SK-N-SH treated with all-trans-retinoic acid at 6 μM for 48 hours (cell line): ENCODE measurements at regions not wholly inside any gene's neighbourhood (a gene's known extent, or its start where the extent isn't known, plus 50 kb on each side); places are given as distances from the start of the nearest gene placed in this dataset.

Experiments
- ATAC-seq: fragments of 200-7000 bp; cut with Tn5 transposase; 3 replicates; pipeline ENCODE4 v1.9.1; 2020; ENCODE audit warnings: mild to moderate bottlenecking, moderate library complexity
- ARNTL ChIP-seq: fragments of 450-650 bp; formaldehyde crosslinking; IDR thresholded peaks from 2 replicates; pipeline ENCODE4 v1.5.0; 2020; ENCODE audit warnings: low read depth, mild to moderate bottlenecking, moderate library complexity, borderline replicate concordance
- BACH2 ChIP-seq: fragments of 250-450 bp; sonication (Bioruptor Pico); IDR thresholded peaks from 2 replicates; pipeline ENCODE4 v1.9.0; 2021; ENCODE audit warnings: mild to moderate bottlenecking, borderline replicate concordance
- GLIS3 ChIP-seq: fragments of 250-450 bp; sonication (Bioruptor Pico); IDR thresholded peaks from 2 replicates; pipeline ENCODE4 v1.5.0; 2020; ENCODE audit warnings: mild to moderate bottlenecking, moderate library complexity
- OSR1 ChIP-seq: fragments of 250-450 bp; sonication (Bioruptor Pico); IDR thresholded peaks from 2 replicates; pipeline ENCODE4 v1.8.0; 2022; ENCODE audit warnings: moderate library complexity, mild to moderate bottlenecking, inconsistent platforms
- RARB ChIP-seq: fragments of 250-450 bp; sonication (Bioruptor Pico); IDR thresholded peaks from 2 replicates; pipeline ENCODE4 v1.8.0; 2021; ENCODE audit warnings: mild to moderate bottlenecking, moderate library complexity
- TCF4 ChIP-seq: fragments of 250-450 bp; sonication (Bioruptor Pico); IDR thresholded peaks from 2 replicates; pipeline ENCODE4 v1.8.0; 2021; ENCODE audit warnings: mild to moderate bottlenecking, moderate library complexity, borderline replicate concordance
- TOX ChIP-seq: fragments of 250-450 bp; sonication (Bioruptor Pico); IDR thresholded peaks from 2 replicates; pipeline ENCODE4 v1.8.0; 2021; ENCODE audit warnings: mild to moderate bottlenecking, moderate library complexity, borderline replicate concordance
- ZC3H10 ChIP-seq: fragments of 250-450 bp; sonication (Bioruptor Pico); IDR thresholded peaks from 2 replicates; pipeline ENCODE4 v1.5.1; 2021; ENCODE audit warnings: mild to moderate bottlenecking, moderate library complexity
- ZFP30 ChIP-seq: fragments of 450-650 bp; formaldehyde crosslinking; IDR thresholded peaks from 2 replicates; pipeline ENCODE4 v1.5.0; 2022; ENCODE audit warnings: mild to moderate bottlenecking, moderate library complexity
- ZNF70 ChIP-seq: fragments of 450-650 bp; formaldehyde crosslinking; IDR thresholded peaks from 2 replicates; pipeline ENCODE4 v1.5.0; 2020; ENCODE audit warnings: mild to moderate bottlenecking, moderate library complexity
- ZNF8 ChIP-seq: fragments of 450-650 bp; formaldehyde crosslinking; IDR thresholded peaks from 2 replicates; pipeline ENCODE4 v1.5.0; 2020; ENCODE audit warnings: mild to moderate bottlenecking, moderate library complexity
- TF ChIP-seq, protein P1 (sequence below): fragments of 250-450 bp; sonication (Bioruptor Pico); IDR thresholded peaks from 2 replicates; pipeline ENCODE4 v1.5.1; 2021; ENCODE audit warnings: mild to moderate bottlenecking, moderate library complexity
- TF ChIP-seq, protein P2 (sequence below): fragments of 250-450 bp; sonication (Bioruptor Pico); IDR thresholded peaks from 2 replicates; pipeline ENCODE4 v1.8.0; 2021; ENCODE audit warnings: low read depth, mild to moderate bottlenecking, moderate library complexity, borderline replicate concordance
- TF ChIP-seq, protein P3 (sequence below): fragments of 250-450 bp; sonication (Bioruptor Pico); IDR thresholded peaks from 2 replicates; pipeline ENCODE4 v1.5.0; 2020; ENCODE audit warnings: mild to moderate bottlenecking, moderate library complexity
- TF ChIP-seq, protein P4 (sequence below): fragments of 250-450 bp; sonication (Bioruptor Pico); IDR thresholded peaks from 2 replicates; pipeline ENCODE4 v1.5.1; 2020; ENCODE audit warnings: low read depth, mild to moderate bottlenecking, moderate library complexity
- TF ChIP-seq, protein P5 (sequence below): fragments of 250-450 bp; sonication (Bioruptor Pico); IDR thresholded peaks from 2 replicates; pipeline ENCODE4 v1.8.0; 2020; ENCODE audit warnings: mild to moderate bottlenecking, moderate library complexity, borderline replicate concordance

DNA sequence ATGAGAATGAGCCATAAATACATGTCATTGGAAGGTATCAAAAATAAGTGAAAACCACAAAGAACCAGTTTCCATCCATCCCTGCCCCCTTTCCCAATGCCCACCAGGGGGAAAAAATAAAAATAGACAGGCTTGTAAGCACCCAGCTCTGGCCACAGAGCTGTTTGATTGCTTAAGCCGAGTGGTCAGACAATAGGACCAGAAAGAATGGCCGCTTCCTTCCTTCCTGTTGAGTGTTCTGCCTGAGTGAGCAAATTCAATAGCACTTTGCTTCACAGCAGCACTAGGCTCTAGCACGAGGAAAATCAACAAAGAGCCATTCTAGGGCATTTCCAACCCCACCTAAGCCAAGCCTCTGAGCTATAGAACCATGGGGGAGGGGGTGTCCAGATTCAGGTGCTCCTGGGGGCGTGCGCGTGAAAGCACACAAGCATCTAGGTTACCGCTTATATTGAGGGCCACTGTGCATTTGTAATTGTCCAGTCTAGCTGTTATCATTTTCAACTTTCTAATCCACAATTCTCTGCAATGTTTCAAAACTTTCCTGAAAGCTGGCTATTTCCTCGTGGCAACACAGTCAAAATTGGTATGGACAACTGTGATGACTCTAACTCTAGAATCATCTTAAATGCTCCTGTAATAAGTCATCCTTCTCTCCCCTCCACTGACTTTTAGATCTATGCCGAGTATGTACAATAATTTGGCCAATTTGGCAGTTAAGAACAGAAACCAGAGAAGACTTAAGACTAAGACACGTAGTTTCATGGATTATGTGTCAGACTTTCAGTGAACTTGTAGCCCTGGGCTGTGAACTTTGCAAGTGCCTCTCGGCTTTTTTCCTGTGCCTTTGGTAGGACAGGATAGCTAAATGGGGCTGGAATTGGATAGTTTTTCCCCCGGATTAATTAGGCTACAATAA, 64.3 kb downstream of the SPRY2 start:
- peak; percentile 51 for ATAC-seq

DNA sequence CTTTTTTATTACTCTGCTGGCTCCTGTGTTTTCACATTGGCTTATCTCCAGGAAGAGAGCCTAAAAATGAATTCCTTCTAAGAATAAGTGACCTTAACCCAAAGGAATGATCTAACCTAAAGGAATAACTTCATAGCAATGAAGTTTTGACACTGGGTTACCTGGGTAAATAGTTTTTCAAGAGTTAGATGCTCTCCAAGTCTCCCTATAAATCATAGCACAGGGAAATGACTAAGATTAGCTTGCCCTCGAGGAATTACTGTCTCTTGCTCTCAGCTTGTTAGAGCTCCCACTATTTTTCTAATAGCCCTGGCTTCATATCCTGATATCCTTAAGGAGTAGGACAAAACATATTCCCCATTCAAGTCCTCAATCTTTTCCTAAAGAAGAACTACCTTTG, 66.3 kb downstream of the SPRY2 start:
- TF ChIP-seq BACH2 (CRISPR knock-in tag) (no peak), ZNF8 (CRISPR knock-in tag) (no peak), ZC3H10 (CRISPR knock-in tag) (no peak), TCF4 (CRISPR knock-in tag) (no peak)
- TF ChIP-seq, all 23 proteins: peak for 0

More for the DNA sequence above, 64.3 kb downstream of the SPRY2 start:
- TF ChIP-seq RARB (CRISPR knock-in tag) = no peak
- TF ChIP-seq, protein P1, sequence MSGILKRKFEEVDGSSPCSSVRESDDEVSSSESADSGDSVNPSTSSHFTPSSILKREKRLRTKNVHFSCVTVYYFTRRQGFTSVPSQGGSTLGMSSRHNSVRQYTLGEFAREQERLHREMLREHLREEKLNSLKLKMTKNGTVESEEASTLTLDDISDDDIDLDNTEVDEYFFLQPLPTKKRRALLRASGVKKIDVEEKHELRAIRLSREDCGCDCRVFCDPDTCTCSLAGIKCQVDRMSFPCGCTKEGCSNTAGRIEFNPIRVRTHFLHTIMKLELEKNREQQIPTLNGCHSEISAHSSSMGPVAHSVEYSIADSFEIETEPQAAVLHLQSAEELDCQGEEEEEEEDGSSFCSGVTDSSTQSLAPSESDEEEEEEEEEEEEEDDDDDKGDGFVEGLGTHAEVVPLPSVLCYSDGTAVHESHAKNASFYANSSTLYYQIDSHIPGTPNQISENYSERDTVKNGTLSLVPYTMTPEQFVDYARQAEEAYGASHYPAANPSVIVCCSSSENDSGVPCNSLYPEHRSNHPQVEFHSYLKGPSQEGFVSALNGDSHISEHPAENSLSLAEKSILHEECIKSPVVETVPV = no peak
- TF ChIP-seq, all 23 proteins: peak for 0

DNA sequence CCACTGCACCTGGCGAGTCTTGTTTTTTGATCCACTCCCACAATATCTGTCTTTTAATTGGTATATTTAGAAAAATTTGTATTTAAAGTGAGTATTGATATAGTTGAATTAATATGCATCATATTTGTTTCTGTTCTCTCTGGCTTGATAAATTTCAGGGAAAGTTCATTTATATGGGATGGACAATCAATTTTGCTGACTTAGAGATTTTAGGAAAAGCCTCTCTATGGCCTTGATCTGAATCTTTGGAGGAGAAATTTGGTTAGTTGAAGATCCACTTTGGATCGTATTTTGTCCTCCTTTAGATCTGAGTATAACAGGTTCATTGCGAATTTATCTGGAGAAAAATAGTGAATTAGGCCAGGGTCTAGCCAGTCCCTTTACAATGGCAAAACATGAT, 67.2 kb downstream of the SPRY2 start:
- TF ChIP-seq ZC3H10 (CRISPR knock-in tag) = no peak
- ATAC-seq = no peak

More for the DNA sequence above, 66.3 kb downstream of the SPRY2 start:
- ATAC-seq = no peak

DNA sequence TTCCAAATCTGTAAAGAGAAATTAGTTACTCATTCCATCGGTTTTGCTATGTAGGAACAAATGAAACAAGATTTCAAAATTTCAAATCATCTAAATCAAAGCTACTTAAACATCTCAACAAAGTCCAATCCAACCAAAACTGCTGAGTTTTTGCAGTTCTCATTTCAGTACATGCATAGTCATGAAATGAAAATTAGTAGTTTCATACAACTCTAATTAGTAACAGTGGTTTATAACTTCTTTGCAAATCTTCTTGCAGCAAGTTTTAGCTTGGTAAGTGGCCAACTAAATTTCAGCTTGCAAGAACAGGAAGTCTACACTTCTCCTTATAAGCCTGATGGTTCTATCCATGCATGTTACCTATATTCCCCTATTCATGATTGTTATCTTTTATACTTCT, 75.6 kb downstream of the SPRY2 start:
- no peak for TF ChIP-seq BACH2 (CRISPR knock-in tag)
- no peak for TF ChIP-seq TCF4 (CRISPR knock-in tag)
- TF ChIP-seq TOX (CRISPR knock-in tag) = no peak
- TF ChIP-seq, protein P2, sequence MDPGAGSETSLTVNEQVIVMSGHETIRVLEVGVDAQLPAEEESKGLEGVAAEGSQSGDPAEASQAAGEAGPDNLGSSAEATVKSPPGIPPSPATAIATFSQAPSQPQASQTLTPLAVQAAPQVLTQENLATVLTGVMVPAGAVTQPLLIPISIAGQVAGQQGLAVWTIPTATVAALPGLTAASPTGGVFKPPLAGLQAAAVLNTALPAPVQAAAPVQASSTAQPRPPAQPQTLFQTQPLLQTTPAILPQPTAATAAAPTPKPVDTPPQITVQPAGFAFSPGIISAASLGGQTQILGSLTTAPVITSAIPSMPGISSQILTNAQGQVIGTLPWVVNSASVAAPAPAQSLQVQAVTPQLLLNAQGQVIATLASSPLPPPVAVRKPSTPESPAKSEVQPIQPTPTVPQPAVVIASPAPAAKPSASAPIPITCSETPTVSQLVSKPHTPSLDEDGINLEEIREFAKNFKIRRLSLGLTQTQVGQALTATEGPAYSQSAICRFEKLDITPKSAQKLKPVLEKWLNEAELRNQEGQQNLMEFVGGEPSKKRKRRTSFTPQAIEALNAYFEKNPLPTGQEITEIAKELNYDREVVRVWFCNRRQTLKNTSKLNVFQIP = no peak
- no peak for TF ChIP-seq GLIS3
- TF ChIP-seq, protein P3, sequence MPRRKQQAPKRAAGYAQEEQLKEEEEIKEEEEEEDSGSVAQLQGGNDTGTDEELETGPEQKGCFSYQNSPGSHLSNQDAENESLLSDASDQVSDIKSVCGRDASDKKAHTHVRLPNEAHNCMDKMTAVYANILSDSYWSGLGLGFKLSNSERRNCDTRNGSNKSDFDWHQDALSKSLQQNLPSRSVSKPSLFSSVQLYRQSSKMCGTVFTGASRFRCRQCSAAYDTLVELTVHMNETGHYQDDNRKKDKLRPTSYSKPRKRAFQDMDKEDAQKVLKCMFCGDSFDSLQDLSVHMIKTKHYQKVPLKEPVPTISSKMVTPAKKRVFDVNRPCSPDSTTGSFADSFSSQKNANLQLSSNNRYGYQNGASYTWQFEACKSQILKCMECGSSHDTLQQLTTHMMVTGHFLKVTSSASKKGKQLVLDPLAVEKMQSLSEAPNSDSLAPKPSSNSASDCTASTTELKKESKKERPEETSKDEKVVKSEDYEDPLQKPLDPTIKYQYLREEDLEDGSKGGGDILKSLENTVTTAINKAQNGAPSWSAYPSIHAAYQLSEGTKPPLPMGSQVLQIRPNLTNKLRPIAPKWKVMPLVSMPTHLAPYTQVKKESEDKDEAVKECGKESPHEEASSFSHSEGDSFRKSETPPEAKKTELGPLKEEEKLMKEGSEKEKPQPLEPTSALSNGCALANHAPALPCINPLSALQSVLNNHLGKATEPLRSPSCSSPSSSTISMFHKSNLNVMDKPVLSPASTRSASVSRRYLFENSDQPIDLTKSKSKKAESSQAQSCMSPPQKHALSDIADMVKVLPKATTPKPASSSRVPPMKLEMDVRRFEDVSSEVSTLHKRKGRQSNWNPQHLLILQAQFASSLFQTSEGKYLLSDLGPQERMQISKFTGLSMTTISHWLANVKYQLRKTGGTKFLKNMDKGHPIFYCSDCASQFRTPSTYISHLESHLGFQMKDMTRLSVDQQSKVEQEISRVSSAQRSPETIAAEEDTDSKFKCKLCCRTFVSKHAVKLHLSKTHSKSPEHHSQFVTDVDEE = no peak
- ATAC-seq = no peak

DNA sequence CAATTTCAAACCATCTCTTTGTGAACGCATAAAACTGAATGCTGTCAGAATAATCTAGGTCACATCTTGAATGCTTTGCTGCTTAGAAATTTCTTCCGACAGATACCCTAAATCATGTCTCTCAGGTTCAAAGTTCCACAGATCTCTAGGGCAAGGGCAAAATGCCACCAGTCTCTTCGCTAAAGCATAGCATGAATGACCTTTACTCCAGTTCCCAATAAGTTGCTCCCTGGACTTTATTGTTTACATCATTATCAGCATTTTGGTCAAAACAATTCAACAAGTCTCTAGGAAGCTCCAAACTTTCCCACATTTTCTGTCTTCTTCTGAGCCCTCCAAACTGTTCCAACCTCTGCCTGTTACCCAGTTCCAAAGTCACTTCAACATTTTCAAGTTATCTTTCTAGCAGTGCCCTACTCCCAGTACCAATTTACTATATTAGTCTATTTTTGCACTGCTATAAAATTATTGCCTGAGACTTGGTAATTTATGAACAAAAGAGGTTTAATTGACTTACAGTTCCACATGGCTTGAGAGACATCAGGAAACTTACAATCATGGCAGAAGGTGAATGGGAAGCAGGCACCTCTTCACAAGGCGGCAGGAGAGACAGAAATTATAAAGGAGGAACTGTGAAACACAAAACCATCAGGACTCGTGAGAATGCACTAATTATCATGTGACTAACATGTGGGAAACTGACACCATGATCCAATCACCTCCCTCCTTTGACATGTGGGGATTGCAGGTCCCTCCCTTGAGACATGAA, 77.0 kb downstream of the SPRY2 start:
- TF ChIP-seq ZFP30 (CRISPR knock-in tag) (no peak), ZNF70 (CRISPR knock-in tag) (no peak), TOX (CRISPR knock-in tag) (no peak), ZC3H10 (CRISPR knock-in tag) (no peak), ARNTL (CRISPR knock-in tag) (no peak), OSR1 (CRISPR knock-in tag) (no peak)
- TF ChIP-seq, protein P4, sequence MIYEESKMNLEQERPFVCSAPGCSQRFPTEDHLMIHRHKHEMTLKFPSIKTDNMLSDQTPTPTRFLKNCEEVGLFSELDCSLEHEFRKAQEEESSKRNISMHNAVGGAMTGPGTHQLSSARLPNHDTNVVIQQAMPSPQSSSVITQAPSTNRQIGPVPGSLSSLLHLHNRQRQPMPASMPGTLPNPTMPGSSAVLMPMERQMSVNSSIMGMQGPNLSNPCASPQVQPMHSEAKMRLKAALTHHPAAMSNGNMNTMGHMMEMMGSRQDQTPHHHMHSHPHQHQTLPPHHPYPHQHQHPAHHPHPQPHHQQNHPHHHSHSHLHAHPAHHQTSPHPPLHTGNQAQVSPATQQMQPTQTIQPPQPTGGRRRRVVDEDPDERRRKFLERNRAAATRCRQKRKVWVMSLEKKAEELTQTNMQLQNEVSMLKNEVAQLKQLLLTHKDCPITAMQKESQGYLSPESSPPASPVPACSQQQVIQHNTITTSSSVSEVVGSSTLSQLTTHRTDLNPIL (CRISPR knock-in tag) = no peak
- TF ChIP-seq, protein P3 = no peak
- TF ChIP-seq, protein P5, sequence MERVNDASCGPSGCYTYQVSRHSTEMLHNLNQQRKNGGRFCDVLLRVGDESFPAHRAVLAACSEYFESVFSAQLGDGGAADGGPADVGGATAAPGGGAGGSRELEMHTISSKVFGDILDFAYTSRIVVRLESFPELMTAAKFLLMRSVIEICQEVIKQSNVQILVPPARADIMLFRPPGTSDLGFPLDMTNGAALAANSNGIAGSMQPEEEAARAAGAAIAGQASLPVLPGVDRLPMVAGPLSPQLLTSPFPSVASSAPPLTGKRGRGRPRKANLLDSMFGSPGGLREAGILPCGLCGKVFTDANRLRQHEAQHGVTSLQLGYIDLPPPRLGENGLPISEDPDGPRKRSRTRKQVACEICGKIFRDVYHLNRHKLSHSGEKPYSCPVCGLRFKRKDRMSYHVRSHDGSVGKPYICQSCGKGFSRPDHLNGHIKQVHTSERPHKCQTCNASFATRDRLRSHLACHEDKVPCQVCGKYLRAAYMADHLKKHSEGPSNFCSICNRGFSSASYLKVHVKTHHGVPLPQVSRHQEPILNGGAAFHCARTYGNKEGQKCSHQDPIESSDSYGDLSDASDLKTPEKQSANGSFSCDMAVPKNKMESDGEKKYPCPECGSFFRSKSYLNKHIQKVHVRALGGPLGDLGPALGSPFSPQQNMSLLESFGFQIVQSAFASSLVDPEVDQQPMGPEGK (CRISPR knock-in tag) = no peak
- no peak for ATAC-seq
